ENCODE measurements at regions not wholly inside any gene's neighbourhood (a gene's known extent, or its start where the extent isn't known, plus 50 kb on each side); places are given as distances from the start of the nearest gene placed in this dataset.

- TF ChIP-seq PRDM10 (tag by site-specific recombination; IDR thresholded peaks at IDR 0.05) (no peak), ATF2 (tag by site-specific recombination; IDR thresholded peaks at IDR 0.05; ENCODE audit: low read depth) (no peak)
Observed at GRCh38 chr15:28783466-28783865, 65.0 kb downstream of the GOLGA6L7 start.
